Adrenal gland (tissue), 9 donors: ENCODE measurements at regions not wholly inside any gene's neighbourhood (a gene's known extent, or its start where the extent isn't known, plus 50 kb on each side); places are given as distances from the start of the nearest gene placed in this dataset.

ENCODE experiments used
- DNase-seq, 7 donors: peaks; one replicate each; pipeline ENCODE4 v3.0.0-alpha.2; 2019 to 2020
- H3K27ac ChIP-seq, 5 donors: fragments of 200-600 bp; sonication (generic) in 4 of 5; 1 replicate in 3 of 5; 2 replicates in 2 of 5; pipeline versions ENCODE4 v1.5.1 to v1.8.0; 2016 to 2020; ENCODE audit warnings: mild to moderate bottlenecking in 1 of 5
- H3K27me3 ChIP-seq: fragments of 200-600 bp; 2 replicates; pipeline ENCODE4 v1.8.0; 2021
- H3K36me3 ChIP-seq, 2 donors: fragments of 200-600 bp; replicated peaks in 1 of 2; 1 replicate in 1 of 2; 2 replicates in 1 of 2; pipeline versions ENCODE4 v1.5.1 to v1.8.0; 2018 to 2022
- H3K4me1 ChIP-seq, 2 donors: fragments of 200-600 bp; replicated peaks in 1 of 2; 1 replicate in 1 of 2; 2 replicates in 1 of 2; pipeline versions ENCODE4 v1.5.1 to v1.8.0; 2018 to 2021
- H3K4me3 ChIP-seq, 4 donors: fragments of 200-600 bp; sonication (generic) in 3 of 4; one replicate each; pipeline ENCODE4 v1.5.1; 2016 to 2018
- H3K9me3 ChIP-seq, 3 donors: fragments of 200-600 bp; sonication (generic) in 1 of 3; replicated peaks in 1 of 3; 1 replicate in 2 of 3; 2 replicates in 1 of 3; pipeline versions ENCODE4 v1.5.1 to v1.8.0; 2016 to 2021
- POLR2A ChIP-seq, 2 donors: fragments of 450-650 bp; IDR thresholded peaks; one replicate each; pipeline ENCODE4 v1.6.1; 2017; ENCODE audit warnings: antibody characterized with exemption in 2 of 2, mild to moderate bottlenecking in 2 of 2, moderate library complexity in 1 of 2
- WGBS, 4 donors: extraction: QIAGEN DNeasy Blood & Tissue Kit in 2 of 4; methylation state at CpG; one replicate each; pipeline versions ENCODE4 v1.1.5 to v1.1.7; 2013 to 2017; 5-methylcytosine and 5-hydroxymethylcytosine counted together
- intact Hi-C, 2 donors: fragments of 100-400 bp; cut with DNase I; formaldehyde crosslinking; loops; one replicate each; pipeline versions ENCODE4 v1.14.1 to v1.15.0; 2022 to 2023
- TF ChIP-seq, protein P1 (sequence below), 6 experiments: fragments of 450-650 bp in 4 of 6; fragments of 200-600 bp in 2 of 6; sonication (generic) in 1 of 6; IDR thresholded peaks; 1 replicate in 5 of 6; 2 replicates in 1 of 6; pipeline versions ENCODE4 v1.5.1 to v1.8.0; 2016 to 2021; ENCODE audit warnings: antibody characterized with exemption in 6 of 6, mild to moderate bottlenecking in 2 of 6, moderate library complexity in 1 of 6
- donor health status: healthy with polysubstance abuse.
- donor health status: Bipolar disorder and iron deficiency.
- donor health status: DM: yes; HTN: yes; CAD: no.
- donor health status: DM: no; HTN: no; CAD: no.
- donor health status: DM: no; HTN: no; CAD: no.

GRCh38 chr2:81549646-81550045, 1245.1 kb upstream of the LRRTM1 start:
- intact Hi-C loops = no loop called here
- TF ChIP-seq POLR2A (IDR thresholded peaks at IDR 0.05) = no peak
- TF ChIP-seq, protein P1, sequence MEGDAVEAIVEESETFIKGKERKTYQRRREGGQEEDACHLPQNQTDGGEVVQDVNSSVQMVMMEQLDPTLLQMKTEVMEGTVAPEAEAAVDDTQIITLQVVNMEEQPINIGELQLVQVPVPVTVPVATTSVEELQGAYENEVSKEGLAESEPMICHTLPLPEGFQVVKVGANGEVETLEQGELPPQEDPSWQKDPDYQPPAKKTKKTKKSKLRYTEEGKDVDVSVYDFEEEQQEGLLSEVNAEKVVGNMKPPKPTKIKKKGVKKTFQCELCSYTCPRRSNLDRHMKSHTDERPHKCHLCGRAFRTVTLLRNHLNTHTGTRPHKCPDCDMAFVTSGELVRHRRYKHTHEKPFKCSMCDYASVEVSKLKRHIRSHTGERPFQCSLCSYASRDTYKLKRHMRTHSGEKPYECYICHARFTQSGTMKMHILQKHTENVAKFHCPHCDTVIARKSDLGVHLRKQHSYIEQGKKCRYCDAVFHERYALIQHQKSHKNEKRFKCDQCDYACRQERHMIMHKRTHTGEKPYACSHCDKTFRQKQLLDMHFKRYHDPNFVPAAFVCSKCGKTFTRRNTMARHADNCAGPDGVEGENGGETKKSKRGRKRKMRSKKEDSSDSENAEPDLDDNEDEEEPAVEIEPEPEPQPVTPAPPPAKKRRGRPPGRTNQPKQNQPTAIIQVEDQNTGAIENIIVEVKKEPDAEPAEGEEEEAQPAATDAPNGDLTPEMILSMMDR (IDR thresholded peaks at IDR 0.05) = no peak
- 76 to 85% (median 84%) methylated on average over 5 of the region's 5 CpGs for WGBS, 4 donors

DNA sequence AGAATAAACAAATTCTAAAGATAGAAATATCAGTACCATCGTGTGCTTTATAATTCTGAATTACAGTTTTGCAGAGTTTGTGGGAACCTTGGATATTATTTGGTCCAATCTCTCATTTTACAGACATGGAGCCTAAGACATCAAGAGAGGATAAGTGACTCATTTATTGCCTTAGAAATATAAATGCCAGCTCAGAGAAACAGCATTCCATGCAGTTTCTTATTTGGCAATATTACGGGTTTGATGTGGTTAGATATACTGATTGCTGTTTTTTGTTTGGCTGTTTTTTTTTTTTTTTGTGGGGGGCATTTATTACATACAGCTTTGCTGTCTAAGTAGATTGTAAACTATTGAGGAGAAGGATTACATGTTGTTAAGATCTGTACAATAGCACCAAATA, 1241.1 kb upstream of the LRRTM1 start:
- H3K9me3 ChIP-seq = no peaks in the 10 kb centered on the region
- intact Hi-C loops = no loop called here
- 68 to 87% (median 77%) methylated on average over 2 of the region's 2 CpGs for WGBS, 4 donors

More at GRCh38 chr2:81549646-81550045, 1245.1 kb upstream of the LRRTM1 start:
- no peak overlapping the region for H3K27ac ChIP-seq
- H3K36me3 ChIP-seq = no peaks in the 10 kb centered on the region
- no peak for DNase-seq
- H3K4me1 ChIP-seq = no peaks in the 10 kb centered on the region
- no peaks in the 10 kb centered on the region for H3K27me3 ChIP-seq
- H3K9me3 ChIP-seq = no peaks in the 10 kb centered on the region
- no peak overlapping the region for H3K4me3 ChIP-seq

GRCh38 chr2:81542119-81542518, 1237.6 kb upstream of the LRRTM1 start:
- Histone ChIP-seq H3K4me3 (no peak overlapping the region), H3K36me3 (no peaks in the 10 kb centered on the region), H3K27me3 (no peaks in the 10 kb centered on the region), H3K9me3 (no peaks in the 10 kb centered on the region), H3K27ac (no peak overlapping the region), H3K4me1 (no peaks in the 10 kb centered on the region)
- 73 to 92% (median 84%) methylated on average over 1 of the region's 1 CpG for WGBS, 4 donors
- intact Hi-C loops = no loop called here
- DNase-seq = no peak
- TF ChIP-seq POLR2A (IDR thresholded peaks at IDR 0.05) = no peak

More for the DNA sequence above, 1241.1 kb upstream of the LRRTM1 start:
- TF ChIP-seq, protein P1 (IDR thresholded peaks at IDR 0.05) = no peak
- TF ChIP-seq POLR2A (IDR thresholded peaks at IDR 0.05) = no peak
- Histone ChIP-seq H3K36me3 (no peaks in the 10 kb centered on the region), H3K4me1 (no peaks in the 10 kb centered on the region), H3K27ac (no peak overlapping the region), H3K27me3 (no peaks in the 10 kb centered on the region), H3K4me3 (no peak overlapping the region)
- no peak for DNase-seq

- DNase-seq = no peak
- intact Hi-C loops = no loop called here
Observed at GRCh38 chr2:81529944-81530343, 1225.4 kb upstream of the LRRTM1 start.

More at GRCh38 chr2:81529944-81530343, 1225.4 kb upstream of the LRRTM1 start:
- Histone ChIP-seq H3K36me3 (no peaks in the 10 kb centered on the region), H3K4me3 (no peak overlapping the region), H3K27me3 (no peaks in the 10 kb centered on the region), H3K9me3 (no peaks in the 10 kb centered on the region), H3K4me1 (no peaks in the 10 kb centered on the region), H3K27ac (no peak overlapping the region)
- TF ChIP-seq, protein P1 (IDR thresholded peaks at IDR 0.05) = no peak
- TF ChIP-seq POLR2A (IDR thresholded peaks at IDR 0.05) = no peak
- WGBS, 4 donors = 57 to 63% (median 59%) methylated on average over 6 of the region's 6 CpGs
